K562 (cell line): ENCODE measurements at regions not wholly inside any gene's neighbourhood (a gene's known extent, or its start where the extent isn't known, plus 50 kb on each side); places are given as distances from the start of the nearest gene placed in this dataset.

Source experiments
- ATAC-seq: fragments of 200-7000 bp; cut with Tn5 transposase; 3 replicates; pipeline ENCODE4 v1.9.1; 2020; ENCODE audit warnings: moderate library complexity
- BruUV-seq: library from RNA; stranded (reverse); fragments of 400-500 nt; replicated peaks from 2 replicates; lab custom pipeline; 2021; lab: Mats Ljungman, UMichigan
- CTCF ChIA-PET: fragments of 300-600 bp; formaldehyde crosslinking; extraction: SDS; loops from one replicate; lab custom pipeline; 2021; ENCODE audit warnings: low intra/inter-chr PET ratio; lab: Yijun Ruan, JAX
- POLR2A ChIA-PET: fragments of 300-600, 350-650 bp; sonication (Branson Sonifier 250); formaldehyde crosslinking; extraction: SDS; loops from one replicate; lab custom pipeline; 2021; ENCODE audit warnings: antibody characterized with exemption, inconsistent platforms; lab: Yijun Ruan, JAX
- DNase-seq, 4 experiments: peaks; one replicate each; pipeline versions ENCODE4 v3.0.0 to v3.0.0-alpha.2; 2011 to 2018; ENCODE audit warnings: low spot score in 3 of 4, mixed read lengths in 3 of 4; ENCODE audit errors: extremely low read depth in 1 of 4
- FAIRE-seq: peaks from 2 replicates; lab custom pipeline; 2011; peaks lifted over from hg19 to GRCh38; lab: Jason Lieb, UNC
- H2AFZ ChIP-seq: 2 replicates; pipeline ENCODE4 v1.6.0; 2011; ENCODE audit warnings: low read depth, low read length, control low read depth, inconsistent platforms
- H3K27ac ChIP-seq: fragments of 200-600 bp; 3 replicates; pipeline ENCODE4 v1.8.0; 2011; ENCODE audit warnings: low read depth, mild to moderate bottlenecking, control low read depth, inconsistent platforms, low read length, moderate library complexity, mixed read lengths; ENCODE audit errors: extremely low read depth
- H3K27me3 ChIP-seq, 2 experiments: fragments of 300-600 bp in 1 of 2; 2 replicates in 1 of 2; 3 replicates in 1 of 2; pipeline versions ENCODE4 v1.6.0 to v1.8.0; 2011; ENCODE audit warnings: inconsistent platforms in 2 of 2, low read length in 2 of 2, mild to moderate bottlenecking in 1 of 2, mixed read lengths in 1 of 2, moderate library complexity in 1 of 2; ENCODE audit not compliant: control insufficient read depth in 2 of 2, insufficient read depth in 2 of 2
- H3K36me3 ChIP-seq: fragments of 300-600 bp; 3 replicates; pipeline ENCODE4 v1.8.0; 2011; ENCODE audit warnings: mild to moderate bottlenecking, low read length, inconsistent platforms; ENCODE audit not compliant: control insufficient read depth, insufficient read depth
- H3K4me1 ChIP-seq, 2 experiments: fragments of 200-600 bp in 1 of 2; replicated peaks in 1 of 2; 2 replicates in 1 of 2; 3 replicates in 1 of 2; pipeline versions ENCODE4 v1.5.1 to v1.8.0; 2011; ENCODE audit warnings: inconsistent platforms in 2 of 2, low read length in 2 of 2, mild to moderate bottlenecking in 1 of 2, mixed read lengths in 1 of 2, moderate library complexity in 1 of 2; ENCODE audit not compliant: control insufficient read depth in 2 of 2, insufficient read depth in 2 of 2
- H3K4me2 ChIP-seq: 2 replicates; pipeline ENCODE4 v1.6.1; 2011; ENCODE audit warnings: low read length, control low read depth, inconsistent platforms, mixed read lengths; ENCODE audit not compliant: insufficient read depth
- H3K4me3 ChIP-seq: fragments of 200-600 bp; sonication (generic), shearing (Covaris generic); 2 replicates; pipeline ENCODE4 v1.5.1; 2016; ENCODE audit warnings: control low read depth, inconsistent platforms
- H3K79me2 ChIP-seq: fragments of 200-600 bp; 3 replicates; pipeline ENCODE4 v1.8.0; 2011; ENCODE audit warnings: low read length, inconsistent platforms; ENCODE audit not compliant: control insufficient read depth, insufficient read depth
- H3K9ac ChIP-seq, 2 experiments: 2 replicates each; pipeline versions ENCODE4 v1.6.0 to v1.6.1; 2011; ENCODE audit warnings: low read depth in 2 of 2, low read length in 2 of 2, control low read depth in 1 of 2, inconsistent platforms in 1 of 2, mild to moderate bottlenecking in 1 of 2, mixed read lengths in 1 of 2; ENCODE audit not compliant: insufficient read depth in 1 of 2
- H3K9me1 ChIP-seq: one replicate; pipeline ENCODE4 v1.6.0; 2011; ENCODE audit warnings: inconsistent platforms, mild to moderate bottlenecking, low read length, moderate library complexity; ENCODE audit not compliant: control insufficient read depth, insufficient read depth
- H3K9me3 ChIP-seq: replicated peaks from 2 replicates; pipeline ENCODE4 v1.5.1; 2011; ENCODE audit warnings: low read depth, low read length, inconsistent platforms; ENCODE audit not compliant: control insufficient read depth, insufficient read depth
- H4K20me1 ChIP-seq: replicated peaks from 2 replicates; pipeline ENCODE4 v1.6.1; 2011; ENCODE audit warnings: low read length, inconsistent platforms, mixed read lengths; ENCODE audit not compliant: control insufficient read depth, insufficient read depth
- CSDE1 ChIP-seq, 2 experiments: fragments of 450-650 bp; IDR thresholded peaks; 2 replicates each; pipeline ENCODE4 v1.6.1; 2016; ENCODE audit warnings: mild to moderate bottlenecking in 1 of 2
- GABPA ChIP-seq: fragments of 200-800 bp; sonication (Bioruptor generic); conservative IDR thresholded peaks from 2 replicates; pipeline ENCODE4 v1.6.1; 2016; ENCODE audit warnings: low read depth, missing genetic modification characterization, missing compliant biosample characterization
- MAZ ChIP-seq, 2 experiments: fragments of 450-650 bp in 1 of 2; sonication (generic) in 1 of 2; formaldehyde crosslinking; IDR thresholded peaks in 1 of 2; conservative IDR thresholded peaks in 1 of 2; 2 replicates each; pipeline versions ENCODE4 v1.4.0 to v1.5.0; 2020; ENCODE audit warnings: mild to moderate bottlenecking in 1 of 2, missing genetic modification reagents in 1 of 2
- RFX7 ChIP-seq: fragments of 250-450 bp; sonication (Bioruptor Pico); IDR thresholded peaks from 2 replicates; pipeline ENCODE4 v1.5.1; 2021; ENCODE audit warnings: mild to moderate bottlenecking
- STAT5A ChIP-seq: IDR thresholded peaks from 2 replicates; pipeline ENCODE4 v1.6.1; 2012; ENCODE audit warnings: low read length, inconsistent platforms, borderline replicate concordance
- WHSC1 ChIP-seq: IDR thresholded peaks from one replicate; pipeline ENCODE4 v1.6.1; 2012; ENCODE audit warnings: low read length, control low read depth, inconsistent platforms
- in situ Hi-C: fragments of 300-500 bp; cut with MboI; formaldehyde crosslinking; loops from 4 replicates; pipeline ENCODE4 v1.15.0; 2018; ENCODE audit warnings: inconsistent platforms, mixed read lengths
- intact Hi-C: fragments of 100-400 bp; cut with micrococcal nuclease; formaldehyde crosslinking; loops from 2 replicates; pipeline ENCODE4 v1.14.2; 2022
- TF ChIP-seq, protein P1 (sequence below): fragments of 450-650 bp; formaldehyde crosslinking; IDR thresholded peaks from 2 replicates; pipeline ENCODE4 v1.4.0; 2022; ENCODE audit warnings: missing genetic modification characterization
- TF ChIP-seq, protein P2 (sequence below): sonication (generic); formaldehyde crosslinking; IDR thresholded peaks from 2 replicates; pipeline ENCODE4 v1.8.0; 2022; ENCODE audit warnings: mild to moderate bottlenecking, missing genetic modification reagents
- TF ChIP-seq, protein P3 (sequence below): IDR thresholded peaks from 3 replicates; pipeline ENCODE4 v1.6.1; 2011; ENCODE audit warnings: borderline replicate concordance, mild to moderate bottlenecking; ENCODE audit not compliant: insufficient read length, insufficient read depth
- TF ChIP-seq, protein P4 (sequence below): fragments of 450-650 bp; IDR thresholded peaks from 2 replicates; pipeline ENCODE4 v1.6.1; 2014; ENCODE audit warnings: low read depth, mild to moderate bottlenecking, moderate library complexity, borderline replicate concordance
- TF ChIP-seq, protein P5 (sequence below): fragments of 450-650 bp; formaldehyde crosslinking; IDR thresholded peaks from 2 replicates; pipeline ENCODE4 v1.4.0; 2020; ENCODE audit warnings: mild to moderate bottlenecking, moderate library complexity

DNA sequence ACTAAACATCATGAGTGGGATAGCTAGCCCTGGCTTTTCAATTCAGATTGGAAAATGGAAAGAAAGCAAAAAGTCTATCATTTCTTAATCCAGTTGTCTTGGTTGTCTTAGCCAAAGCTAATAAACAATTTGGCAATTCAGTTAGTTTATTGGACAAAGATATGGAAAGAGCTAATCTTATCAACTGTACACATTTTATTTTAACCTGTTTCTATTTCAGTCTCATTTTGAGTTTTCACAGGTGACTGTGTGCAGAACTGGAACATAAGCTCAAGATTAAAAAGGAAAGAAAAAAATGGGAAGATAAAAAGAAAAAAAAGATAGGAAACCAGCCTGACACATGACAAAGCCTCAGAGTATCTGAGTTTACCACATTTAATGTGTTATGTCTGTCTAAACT is 642.6 kb downstream of the SQOR start:
- H3K4me3 ChIP-seq, result no peak overlapping the region
- in situ Hi-C loops, result no loop called here
- no peaks in the 10 kb centered on the region for H3K9me1 ChIP-seq
- H2AFZ ChIP-seq, result no peak overlapping the region
- H3K9ac ChIP-seq, result no peak overlapping the region
- H3K9me3 ChIP-seq, result no peaks in the 10 kb centered on the region
- H3K27ac ChIP-seq, result no peak overlapping the region
- intact Hi-C loops, result no loop called here
- POLR2A ChIA-PET, result no interaction called here
- H3K4me2 ChIP-seq, result no peak overlapping the region
- no peaks in the 10 kb centered on the region for H4K20me1 ChIP-seq
- FAIRE-seq, result no peak
- BruUV-seq, result no TSS peak
- H3K4me1 ChIP-seq, result no peaks in the 10 kb centered on the region
- no peak for DNase-seq
- no peaks in the 10 kb centered on the region for H3K36me3 ChIP-seq
- H3K27me3 ChIP-seq, result no peaks in the 10 kb centered on the region
- ATAC-seq, result no peak
- CTCF ChIA-PET, result no interaction called here
- H3K79me2 ChIP-seq, result no peaks in the 10 kb centered on the region
- TF ChIP-seq RFX7 (CRISPR knock-in tag) (no peak), STAT5A (no peak), WHSC1 (no peak), CSDE1 (IDR thresholded peaks at IDR 0.05) (no peak), MAZ (CRISPR knock-in tag; conservative IDR thresholded peaks at IDR 0.05 in 1 of 2, IDR thresholded peaks at IDR 0.05 in 1 of 2) (no peak), GABPA (tag) (no peak)
- TF ChIP-seq, protein P1, sequence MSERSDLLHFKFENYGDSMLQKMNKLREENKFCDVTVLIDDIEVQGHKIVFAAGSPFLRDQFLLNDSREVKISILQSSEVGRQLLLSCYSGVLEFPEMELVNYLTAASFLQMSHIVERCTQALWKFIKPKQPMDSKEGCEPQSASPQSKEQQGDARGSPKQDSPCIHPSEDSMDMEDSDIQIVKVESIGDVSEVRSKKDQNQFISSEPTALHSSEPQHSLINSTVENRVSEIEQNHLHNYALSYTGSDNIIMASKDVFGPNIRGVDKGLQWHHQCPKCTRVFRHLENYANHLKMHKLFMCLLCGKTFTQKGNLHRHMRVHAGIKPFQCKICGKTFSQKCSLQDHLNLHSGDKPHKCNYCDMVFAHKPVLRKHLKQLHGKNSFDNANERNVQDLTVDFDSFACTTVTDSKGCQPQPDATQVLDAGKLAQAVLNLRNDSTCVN (CRISPR knock-in tag), result no peak
- TF ChIP-seq, protein P2, sequence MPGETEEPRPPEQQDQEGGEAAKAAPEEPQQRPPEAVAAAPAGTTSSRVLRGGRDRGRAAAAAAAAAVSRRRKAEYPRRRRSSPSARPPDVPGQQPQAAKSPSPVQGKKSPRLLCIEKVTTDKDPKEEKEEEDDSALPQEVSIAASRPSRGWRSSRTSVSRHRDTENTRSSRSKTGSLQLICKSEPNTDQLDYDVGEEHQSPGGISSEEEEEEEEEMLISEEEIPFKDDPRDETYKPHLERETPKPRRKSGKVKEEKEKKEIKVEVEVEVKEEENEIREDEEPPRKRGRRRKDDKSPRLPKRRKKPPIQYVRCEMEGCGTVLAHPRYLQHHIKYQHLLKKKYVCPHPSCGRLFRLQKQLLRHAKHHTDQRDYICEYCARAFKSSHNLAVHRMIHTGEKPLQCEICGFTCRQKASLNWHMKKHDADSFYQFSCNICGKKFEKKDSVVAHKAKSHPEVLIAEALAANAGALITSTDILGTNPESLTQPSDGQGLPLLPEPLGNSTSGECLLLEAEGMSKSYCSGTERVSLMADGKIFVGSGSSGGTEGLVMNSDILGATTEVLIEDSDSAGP, result no peak
- TF ChIP-seq, protein P3, sequence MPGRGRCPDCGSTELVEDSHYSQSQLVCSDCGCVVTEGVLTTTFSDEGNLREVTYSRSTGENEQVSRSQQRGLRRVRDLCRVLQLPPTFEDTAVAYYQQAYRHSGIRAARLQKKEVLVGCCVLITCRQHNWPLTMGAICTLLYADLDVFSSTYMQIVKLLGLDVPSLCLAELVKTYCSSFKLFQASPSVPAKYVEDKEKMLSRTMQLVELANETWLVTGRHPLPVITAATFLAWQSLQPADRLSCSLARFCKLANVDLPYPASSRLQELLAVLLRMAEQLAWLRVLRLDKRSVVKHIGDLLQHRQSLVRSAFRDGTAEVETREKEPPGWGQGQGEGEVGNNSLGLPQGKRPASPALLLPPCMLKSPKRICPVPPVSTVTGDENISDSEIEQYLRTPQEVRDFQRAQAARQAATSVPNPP, result no peak
- TF ChIP-seq, protein P4, sequence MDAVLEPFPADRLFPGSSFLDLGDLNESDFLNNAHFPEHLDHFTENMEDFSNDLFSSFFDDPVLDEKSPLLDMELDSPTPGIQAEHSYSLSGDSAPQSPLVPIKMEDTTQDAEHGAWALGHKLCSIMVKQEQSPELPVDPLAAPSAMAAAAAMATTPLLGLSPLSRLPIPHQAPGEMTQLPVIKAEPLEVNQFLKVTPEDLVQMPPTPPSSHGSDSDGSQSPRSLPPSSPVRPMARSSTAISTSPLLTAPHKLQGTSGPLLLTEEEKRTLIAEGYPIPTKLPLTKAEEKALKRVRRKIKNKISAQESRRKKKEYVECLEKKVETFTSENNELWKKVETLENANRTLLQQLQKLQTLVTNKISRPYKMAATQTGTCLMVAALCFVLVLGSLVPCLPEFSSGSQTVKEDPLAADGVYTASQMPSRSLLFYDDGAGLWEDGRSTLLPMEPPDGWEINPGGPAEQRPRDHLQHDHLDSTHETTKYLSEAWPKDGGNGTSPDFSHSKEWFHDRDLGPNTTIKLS, result no peak
- TF ChIP-seq, protein P5, sequence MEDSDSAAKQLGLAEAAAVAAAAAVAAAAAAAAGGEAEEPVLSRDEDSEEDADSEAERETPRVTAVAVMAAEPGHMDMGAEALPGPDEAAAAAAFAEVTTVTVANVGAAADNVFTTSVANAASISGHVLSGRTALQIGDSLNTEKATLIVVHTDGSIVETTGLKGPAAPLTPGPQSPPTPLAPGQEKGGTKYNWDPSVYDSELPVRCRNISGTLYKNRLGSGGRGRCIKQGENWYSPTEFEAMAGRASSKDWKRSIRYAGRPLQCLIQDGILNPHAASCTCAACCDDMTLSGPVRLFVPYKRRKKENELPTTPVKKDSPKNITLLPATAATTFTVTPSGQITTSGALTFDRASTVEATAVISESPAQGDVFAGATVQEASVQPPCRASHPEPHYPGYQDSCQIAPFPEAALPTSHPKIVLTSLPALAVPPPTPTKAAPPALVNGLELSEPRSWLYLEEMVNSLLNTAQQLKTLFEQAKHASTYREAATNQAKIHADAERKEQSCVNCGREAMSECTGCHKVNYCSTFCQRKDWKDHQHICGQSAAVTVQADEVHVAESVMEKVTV (CRISPR knock-in tag), result no peak
